Glutamatergic neuron (in vitro differentiated cells): ENCODE measurements at regions not wholly inside any gene's neighbourhood (a gene's known extent, or its start where the extent isn't known, plus 50 kb on each side); places are given as distances from the start of the nearest gene placed in this dataset.
A peak's percentile ranks its signal among the peaks of the same experiment; 100 is the strongest.

Experiments
- DNase-seq: peaks from one replicate; pipeline ENCODE4 v3.0.0; 2022
- H3K27ac Mint-ChIP-seq: one replicate; pipeline ENCODE4 v1.8.0; 2020; ENCODE audit warnings: mild to moderate bottlenecking, mixed read lengths, inconsistent platforms; ENCODE audit not compliant: unreplicated experiment
- H3K27me3 Mint-ChIP-seq: one replicate; pipeline ENCODE4 v1.8.0; 2020; ENCODE audit warnings: mild to moderate bottlenecking, moderate library complexity, mixed read lengths, inconsistent platforms; ENCODE audit not compliant: unreplicated experiment
- H3K36me3 Mint-ChIP-seq: one replicate; pipeline ENCODE4 v1.8.0; 2020; ENCODE audit warnings: mild to moderate bottlenecking, mixed read lengths, inconsistent platforms; ENCODE audit not compliant: unreplicated experiment
- H3K4me1 Mint-ChIP-seq: one replicate; pipeline ENCODE4 v1.8.0; 2020; ENCODE audit warnings: mild to moderate bottlenecking, low read depth, mixed read lengths, inconsistent platforms; ENCODE audit not compliant: unreplicated experiment
- H3K4me3 Mint-ChIP-seq: one replicate; pipeline ENCODE4 v1.8.0; 2020; ENCODE audit warnings: mild to moderate bottlenecking, mixed read lengths, inconsistent platforms; ENCODE audit not compliant: unreplicated experiment
- H3K9me3 Mint-ChIP-seq: one replicate; pipeline ENCODE4 v1.8.0; 2020; ENCODE audit warnings: mild to moderate bottlenecking, moderate library complexity, mixed read lengths, inconsistent platforms; ENCODE audit not compliant: unreplicated experiment
- TF ChIP-seq, protein P1 (sequence below): fragments of 200-600 bp; sonication (generic); IDR thresholded peaks from one replicate; pipeline ENCODE4 v1.5.0; 2021; ENCODE audit not compliant: partially characterized antibody, unreplicated experiment

DNA sequence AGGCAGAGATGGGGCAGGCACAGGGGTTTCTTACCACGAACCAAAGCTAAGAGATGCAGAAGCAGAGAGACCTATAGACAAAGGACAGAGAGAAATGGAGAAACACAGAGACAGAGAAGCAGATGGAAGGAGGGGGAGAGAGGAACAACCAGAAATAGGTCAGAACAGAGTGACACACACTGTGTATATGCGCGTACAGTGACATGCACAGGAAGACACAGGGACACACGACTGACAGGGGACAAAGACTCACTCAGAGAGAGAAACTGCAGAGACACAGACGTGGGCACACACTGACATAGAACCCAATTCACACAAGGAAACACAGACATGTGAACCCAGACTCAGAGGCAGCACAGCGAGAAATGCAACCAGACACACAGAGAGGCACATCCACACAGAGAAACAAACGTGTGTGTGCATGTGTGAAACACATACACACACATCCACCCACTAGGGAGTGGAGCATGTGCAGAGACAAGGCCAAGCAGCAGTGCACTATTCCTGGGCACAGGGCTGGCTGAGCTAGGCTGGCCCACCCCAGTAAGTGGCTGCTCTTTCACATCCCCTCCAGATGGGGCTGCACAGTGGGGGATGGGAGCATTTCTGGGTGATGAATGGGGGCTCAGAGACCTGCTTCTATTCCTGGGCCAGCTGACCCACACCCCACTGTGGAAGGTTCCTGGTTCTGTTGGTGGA is 123.4 kb upstream of the CSF3R start:
- DNase-seq: no peak
- H3K4me1 Mint-ChIP-seq: peaks cover 21% of the 10 kb centered on the region
- peak overlapping the region; percentile 20 for H3K4me3 Mint-ChIP-seq
- peaks cover 4% of the 10 kb centered on the region for H3K9me3 Mint-ChIP-seq
- no peaks in the 10 kb centered on the region for H3K27me3 Mint-ChIP-seq
- H3K27ac Mint-ChIP-seq: no peak overlapping the region
- H3K36me3 Mint-ChIP-seq: peaks cover 4% of the 10 kb centered on the region
- TF ChIP-seq, protein P1, sequence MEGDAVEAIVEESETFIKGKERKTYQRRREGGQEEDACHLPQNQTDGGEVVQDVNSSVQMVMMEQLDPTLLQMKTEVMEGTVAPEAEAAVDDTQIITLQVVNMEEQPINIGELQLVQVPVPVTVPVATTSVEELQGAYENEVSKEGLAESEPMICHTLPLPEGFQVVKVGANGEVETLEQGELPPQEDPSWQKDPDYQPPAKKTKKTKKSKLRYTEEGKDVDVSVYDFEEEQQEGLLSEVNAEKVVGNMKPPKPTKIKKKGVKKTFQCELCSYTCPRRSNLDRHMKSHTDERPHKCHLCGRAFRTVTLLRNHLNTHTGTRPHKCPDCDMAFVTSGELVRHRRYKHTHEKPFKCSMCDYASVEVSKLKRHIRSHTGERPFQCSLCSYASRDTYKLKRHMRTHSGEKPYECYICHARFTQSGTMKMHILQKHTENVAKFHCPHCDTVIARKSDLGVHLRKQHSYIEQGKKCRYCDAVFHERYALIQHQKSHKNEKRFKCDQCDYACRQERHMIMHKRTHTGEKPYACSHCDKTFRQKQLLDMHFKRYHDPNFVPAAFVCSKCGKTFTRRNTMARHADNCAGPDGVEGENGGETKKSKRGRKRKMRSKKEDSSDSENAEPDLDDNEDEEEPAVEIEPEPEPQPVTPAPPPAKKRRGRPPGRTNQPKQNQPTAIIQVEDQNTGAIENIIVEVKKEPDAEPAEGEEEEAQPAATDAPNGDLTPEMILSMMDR: no peak

GRCh38 chr1:36603461-36603860 is 120.7 kb upstream of the CSF3R start:
- peaks cover 21% of the 10 kb centered on the region for H3K4me1 Mint-ChIP-seq
- no peak overlapping the region for H3K27ac Mint-ChIP-seq
- TF ChIP-seq, protein P1: no peak
- peaks cover 4% of the 10 kb centered on the region for H3K36me3 Mint-ChIP-seq
- no peaks in the 10 kb centered on the region for H3K27me3 Mint-ChIP-seq
- H3K9me3 Mint-ChIP-seq: peaks cover 4% of the 10 kb centered on the region
- H3K4me3 Mint-ChIP-seq: no peak overlapping the region
- no peak for DNase-seq

DNA sequence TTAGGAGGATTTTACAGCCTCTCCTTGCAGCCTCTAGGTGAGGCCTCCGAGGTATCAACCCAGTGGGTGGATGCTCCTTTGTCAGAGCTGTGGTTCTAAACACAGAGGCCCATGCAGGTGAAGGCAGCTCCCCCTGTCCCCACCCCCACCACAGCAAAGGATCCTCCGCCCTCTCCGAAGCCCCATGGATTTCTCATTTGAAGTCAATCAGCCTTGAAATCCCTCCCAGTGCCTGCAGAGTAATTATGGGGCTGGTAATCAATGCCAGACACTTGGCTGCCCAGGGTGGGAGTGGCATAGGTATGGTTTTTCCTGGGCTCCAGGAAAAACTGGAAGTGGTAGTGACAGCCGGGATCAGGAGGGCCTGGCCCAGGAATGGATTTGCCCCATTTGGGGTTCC is 119.5 kb upstream of the CSF3R start:
- TF ChIP-seq, protein P1: no peak
- Mint-ChIP-seq H3K4me1 (peaks cover 19% of the 10 kb centered on the region), H3K4me3 (no peak overlapping the region), H3K27me3 (no peaks in the 10 kb centered on the region), H3K27ac (no peak overlapping the region), H3K9me3 (peaks cover 7% of the 10 kb centered on the region), H3K36me3 (peaks cover 4% of the 10 kb centered on the region)
- DNase-seq: no peak

GRCh38 chr1:36599828-36600227 is 117.1 kb upstream of the CSF3R start:
- Mint-ChIP-seq H3K4me1 (no peaks in the 10 kb centered on the region), H3K36me3 (peaks cover 8% of the 10 kb centered on the region), H3K9me3 (peaks cover 8% of the 10 kb centered on the region), H3K27me3 (no peaks in the 10 kb centered on the region), H3K27ac (no peak overlapping the region), H3K4me3 (no peak overlapping the region)
- no peak for DNase-seq
- TF ChIP-seq, protein P1: no peak

DNA sequence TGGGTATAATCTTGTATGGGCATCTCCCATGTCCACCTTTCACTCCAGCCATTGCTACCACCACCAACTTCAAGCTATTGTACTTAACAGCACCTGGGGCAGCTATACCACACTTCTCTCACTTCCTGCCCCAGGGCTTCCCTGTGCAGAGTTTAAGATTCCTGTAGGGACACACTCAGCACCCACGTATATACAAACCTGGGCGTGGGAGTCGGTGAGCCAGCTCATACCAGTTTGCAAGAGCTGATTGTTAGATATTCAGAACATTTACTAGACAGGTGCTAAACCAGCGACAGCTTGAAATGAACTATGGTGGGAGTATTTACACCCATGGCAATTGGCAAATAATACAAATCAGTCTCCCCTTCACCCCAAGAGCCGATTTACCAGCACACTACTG is 114.8 kb upstream of the CSF3R start:
- DNase-seq: no peak
- no peak overlapping the region for H3K4me3 Mint-ChIP-seq
- peaks cover 4% of the 10 kb centered on the region for H3K36me3 Mint-ChIP-seq
- H3K4me1 Mint-ChIP-seq: no peaks in the 10 kb centered on the region
- TF ChIP-seq, protein P1: no peak
- H3K27ac Mint-ChIP-seq: no peak overlapping the region
- peaks cover 7% of the 10 kb centered on the region for H3K9me3 Mint-ChIP-seq
- peaks cover 1% of the 10 kb centered on the region for H3K27me3 Mint-ChIP-seq
